Coronary artery (tissue), 2 donors: ENCODE measurements at regions not wholly inside any gene's neighbourhood (a gene's known extent, or its start where the extent isn't known, plus 50 kb on each side); places are given as distances from the start of the nearest gene placed in this dataset.
"Not testable (repeated sequence)": the region's sequence is repeated elsewhere in the genome, so short reads cannot be mapped to it uniquely, and the experiment has no call there.

Experiments used
- DNase-seq: peaks from one replicate; pipeline ENCODE4 v3.0.0-alpha.2; 2017; ENCODE audit warnings: low spot score
- H3K27ac ChIP-seq, 2 donors: fragments of 200-600 bp; sonication (generic); one replicate each; pipeline ENCODE4 v1.5.1; 2016 to 2019
- H3K4me3 ChIP-seq: fragments of 200-600 bp; sonication (generic); 2 replicates; pipeline ENCODE4 v1.5.1; 2016; ENCODE audit warnings: mild to moderate bottlenecking, moderate library complexity
- CTCF ChIP-seq: fragments of 200-600 bp; sonication (generic); IDR thresholded peaks from one replicate; pipeline ENCODE4 v1.5.1; 2019; ENCODE audit warnings: antibody characterized with exemption

GRCh38 chr11:14573539-14574057, 53.4 kb upstream of the PSMA1 start:
- not testable (repeated sequence) for H3K27ac ChIP-seq, H3K4me3 ChIP-seq, DNase-seq

GRCh38 chr11:14577292-14577691, 57.1 kb upstream of the PSMA1 start:
- H3K4me3 ChIP-seq = no peak overlapping the region
- no peak for TF ChIP-seq CTCF
- no peak for DNase-seq
- H3K27ac ChIP-seq = no peak overlapping the region

- no peak for TF ChIP-seq CTCF
- Histone ChIP-seq H3K27ac (no peak overlapping the region), H3K4me3 (no peak overlapping the region)
- DNase-seq = no peak
These were observed 57.8 kb upstream of the PSMA1 start for GRCh38 chr11:14577835-14578529.

- H3K4me3 ChIP-seq = no peak overlapping the region
- no peak overlapping the region for H3K27ac ChIP-seq
- no peak for DNase-seq
- TF ChIP-seq CTCF = no peak
These were observed 58.4 kb upstream of the PSMA1 start for GRCh38 chr11:14578541-14578956.

GRCh38 chr11:14579646-14580045, 59.5 kb upstream of the PSMA1 start:
- DNase-seq = no peak
- TF ChIP-seq CTCF = no peak
- H3K27ac ChIP-seq = no peak overlapping the region
- H3K4me3 ChIP-seq = no peak overlapping the region

- no peak for DNase-seq
- TF ChIP-seq CTCF = no peak
- H3K27ac ChIP-seq = no peak overlapping the region
- no peak overlapping the region for H3K4me3 ChIP-seq
These were observed 60.8 kb upstream of the PDE3B start for GRCh38 chr11:14582793-14583192.

GRCh38 chr11:14583252-14584034, 60.2 kb upstream of the PDE3B start:
- Histone ChIP-seq H3K4me3 (no peak overlapping the region), H3K27ac (no peak overlapping the region)
- DNase-seq = no peak
- no peak for TF ChIP-seq CTCF
